ENCODE measurements at regions not wholly inside any gene's neighbourhood (a gene's known extent, or its start where the extent isn't known, plus 50 kb on each side); places are given as distances from the start of the nearest gene placed in this dataset.

DNA sequence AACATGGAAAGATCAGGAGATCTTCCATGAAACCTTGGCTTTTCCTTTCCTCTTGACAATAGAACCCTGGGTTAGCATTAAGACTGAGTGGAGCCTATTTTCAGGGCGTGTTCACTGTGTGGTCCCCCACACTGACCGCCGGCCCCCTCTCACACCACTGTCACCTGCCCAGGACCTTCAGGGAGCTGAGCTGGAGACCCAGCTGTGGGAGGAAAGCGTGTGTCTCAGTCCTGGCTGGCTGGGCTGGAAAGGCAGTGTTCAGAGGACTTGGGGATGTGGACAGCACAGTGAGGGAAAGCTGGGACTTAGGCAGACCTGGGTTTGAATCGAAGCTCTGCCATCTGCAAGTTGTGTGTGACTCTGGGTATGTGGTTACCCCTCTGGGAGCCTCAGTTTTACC is 268.1 kb downstream of the NSG2 start:
- TF ChIP-seq, protein P1, sequence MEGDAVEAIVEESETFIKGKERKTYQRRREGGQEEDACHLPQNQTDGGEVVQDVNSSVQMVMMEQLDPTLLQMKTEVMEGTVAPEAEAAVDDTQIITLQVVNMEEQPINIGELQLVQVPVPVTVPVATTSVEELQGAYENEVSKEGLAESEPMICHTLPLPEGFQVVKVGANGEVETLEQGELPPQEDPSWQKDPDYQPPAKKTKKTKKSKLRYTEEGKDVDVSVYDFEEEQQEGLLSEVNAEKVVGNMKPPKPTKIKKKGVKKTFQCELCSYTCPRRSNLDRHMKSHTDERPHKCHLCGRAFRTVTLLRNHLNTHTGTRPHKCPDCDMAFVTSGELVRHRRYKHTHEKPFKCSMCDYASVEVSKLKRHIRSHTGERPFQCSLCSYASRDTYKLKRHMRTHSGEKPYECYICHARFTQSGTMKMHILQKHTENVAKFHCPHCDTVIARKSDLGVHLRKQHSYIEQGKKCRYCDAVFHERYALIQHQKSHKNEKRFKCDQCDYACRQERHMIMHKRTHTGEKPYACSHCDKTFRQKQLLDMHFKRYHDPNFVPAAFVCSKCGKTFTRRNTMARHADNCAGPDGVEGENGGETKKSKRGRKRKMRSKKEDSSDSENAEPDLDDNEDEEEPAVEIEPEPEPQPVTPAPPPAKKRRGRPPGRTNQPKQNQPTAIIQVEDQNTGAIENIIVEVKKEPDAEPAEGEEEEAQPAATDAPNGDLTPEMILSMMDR (IDR thresholded peaks at IDR 0.05): no peak
- TF ChIP-seq POLR2AphosphoS5 (IDR thresholded peaks at IDR 0.05): no peak
- TF ChIP-seq POLR2A (IDR thresholded peaks at IDR 0.05): no peak
